H1 (cell line): ENCODE measurements at regions not wholly inside any gene's neighbourhood (a gene's known extent, or its start where the extent isn't known, plus 50 kb on each side); places are given as distances from the start of the nearest gene placed in this dataset.

Experiments used
- CHD7 ChIP-seq: fragments of 300-600 bp; sonication (generic); IDR thresholded peaks from 2 replicates; pipeline ENCODE4 v1.7.1; 2012; ENCODE audit warnings: low read length, moderate library complexity, mild to moderate bottlenecking, inconsistent platforms; ENCODE audit not compliant: insufficient replicate concordance
- EP300 ChIP-seq, 2 experiments: IDR thresholded peaks; 1 replicate in 1 of 2; 2 replicates in 1 of 2; pipeline ENCODE4 v1.6.1; 2011 to 2012; ENCODE audit warnings: low read depth in 2 of 2, low read length in 2 of 2, mild to moderate bottlenecking in 2 of 2, borderline replicate concordance in 1 of 2, inconsistent platforms in 1 of 2, moderate library complexity in 1 of 2
- JUN ChIP-seq: IDR thresholded peaks from 2 replicates; pipeline ENCODE4 v1.6.1; 2011; ENCODE audit warnings: low read depth, mild to moderate bottlenecking, improper control_type of control experiment, low read length
- POU5F1 ChIP-seq: IDR thresholded peaks from 2 replicates; pipeline ENCODE4 v1.6.1; 2011; ENCODE audit warnings: low read depth, mild to moderate bottlenecking, low read length, moderate library complexity
- TCF12 ChIP-seq: IDR thresholded peaks from 2 replicates; pipeline ENCODE4 v1.6.1; 2011; ENCODE audit warnings: low read depth, mild to moderate bottlenecking, low read length

- TF ChIP-seq POU5F1, result no peak
- TF ChIP-seq TCF12, result no peak
- TF ChIP-seq JUN, result no peak
- TF ChIP-seq EP300 (IDR thresholded peaks at IDR 0.05; ENCODE audit: borderline replicate concordance in 1 of 2, low read depth in 2 of 2, low read length in 2 of 2), result no peak
- no peak for TF ChIP-seq CHD7
Measured at GRCh38 chr21:28252928-28253327, 739.7 kb downstream of the LTN1 start (continued).
